ENCODE measurements at regions not wholly inside any gene's neighbourhood (a gene's known extent, or its start where the extent isn't known, plus 50 kb on each side); places are given as distances from the start of the nearest gene placed in this dataset.

GRCh38 chr10:130329792-130330191 lies 193.6 kb downstream of the GLRX3 start:
- no peak for TF ChIP-seq NR3C1 (IDR thresholded peaks at IDR 0.05)
- no peak for TF ChIP-seq RNF2 (IDR thresholded peaks at IDR 0.05; ENCODE audit: borderline replicate concordance, low read depth)

Measured in A549 (cell line).